BJ (cell line): ENCODE measurements at regions not wholly inside any gene's neighbourhood (a gene's known extent, or its start where the extent isn't known, plus 50 kb on each side); places are given as distances from the start of the nearest gene placed in this dataset.

Experiments
- CTCF ChIA-PET: fragments of 350-600 bp; formaldehyde crosslinking; extraction: SDS; loops from one replicate; lab custom pipeline; 2021; ENCODE audit warnings: antibody characterized with exemption, inconsistent platforms; lab: Yijun Ruan, JAX
- POLR2A ChIA-PET: fragments of 300-600 bp; sonication (Branson Sonifier 250); formaldehyde crosslinking; extraction: SDS; loops from one replicate; lab custom pipeline; 2021; ENCODE audit warnings: antibody characterized with exemption; lab: Charles Lee
- DNase-seq: peaks from one replicate; pipeline ENCODE4 v3.0.0-alpha.2; 2011; ENCODE audit warnings: low read depth
- H3K27me3 ChIP-seq: 2 replicates; pipeline ENCODE4 v1.6.0; 2011; ENCODE audit warnings: low read length; ENCODE audit not compliant: control insufficient read depth, insufficient read depth
- H3K36me3 ChIP-seq: 2 replicates; pipeline ENCODE4 v1.5.1; 2011; ENCODE audit warnings: low read length; ENCODE audit not compliant: control insufficient read depth, insufficient read depth
- H3K4me3 ChIP-seq: 2 replicates; pipeline ENCODE4 v1.5.1; 2011; ENCODE audit warnings: low read depth, mild to moderate bottlenecking, control low read depth, low read length
- TF ChIP-seq, protein P1 (sequence below): IDR thresholded peaks from 2 replicates; pipeline ENCODE4 v1.5.1; 2011; ENCODE audit warnings: low read depth, mild to moderate bottlenecking, control low read depth, inconsistent platforms, low read length, moderate library complexity; ENCODE audit not compliant: insufficient read depth

DNA sequence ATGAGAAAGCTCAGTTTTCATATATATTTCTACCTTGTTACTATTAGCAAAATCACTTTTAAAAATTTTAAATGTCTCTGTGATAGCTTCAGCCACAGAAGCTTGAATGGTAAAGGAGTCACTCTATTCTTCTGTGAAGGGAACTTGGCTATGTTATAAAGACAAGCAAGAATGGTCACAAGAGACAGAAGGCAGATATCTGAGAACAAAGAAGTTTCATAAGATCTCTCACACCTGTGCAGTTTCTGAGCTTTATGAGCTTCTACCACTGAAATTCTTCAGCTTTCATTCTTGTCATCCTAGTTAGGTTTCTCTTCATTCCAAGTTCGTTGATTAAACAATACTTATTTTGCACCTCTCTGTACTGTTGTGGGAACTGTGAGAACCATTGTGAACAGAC, 853.4 kb downstream of the IGSF11 start:
- no peak overlapping the region for H3K4me3 ChIP-seq
- TF ChIP-seq, protein P1, sequence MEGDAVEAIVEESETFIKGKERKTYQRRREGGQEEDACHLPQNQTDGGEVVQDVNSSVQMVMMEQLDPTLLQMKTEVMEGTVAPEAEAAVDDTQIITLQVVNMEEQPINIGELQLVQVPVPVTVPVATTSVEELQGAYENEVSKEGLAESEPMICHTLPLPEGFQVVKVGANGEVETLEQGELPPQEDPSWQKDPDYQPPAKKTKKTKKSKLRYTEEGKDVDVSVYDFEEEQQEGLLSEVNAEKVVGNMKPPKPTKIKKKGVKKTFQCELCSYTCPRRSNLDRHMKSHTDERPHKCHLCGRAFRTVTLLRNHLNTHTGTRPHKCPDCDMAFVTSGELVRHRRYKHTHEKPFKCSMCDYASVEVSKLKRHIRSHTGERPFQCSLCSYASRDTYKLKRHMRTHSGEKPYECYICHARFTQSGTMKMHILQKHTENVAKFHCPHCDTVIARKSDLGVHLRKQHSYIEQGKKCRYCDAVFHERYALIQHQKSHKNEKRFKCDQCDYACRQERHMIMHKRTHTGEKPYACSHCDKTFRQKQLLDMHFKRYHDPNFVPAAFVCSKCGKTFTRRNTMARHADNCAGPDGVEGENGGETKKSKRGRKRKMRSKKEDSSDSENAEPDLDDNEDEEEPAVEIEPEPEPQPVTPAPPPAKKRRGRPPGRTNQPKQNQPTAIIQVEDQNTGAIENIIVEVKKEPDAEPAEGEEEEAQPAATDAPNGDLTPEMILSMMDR = no peak
- no peak for DNase-seq
- no peaks in the 10 kb centered on the region for H3K36me3 ChIP-seq
- ChIA-PET CTCF (no interaction called here), POLR2A (no interaction called here)
- H3K27me3 ChIP-seq = no peaks in the 10 kb centered on the region

DNA sequence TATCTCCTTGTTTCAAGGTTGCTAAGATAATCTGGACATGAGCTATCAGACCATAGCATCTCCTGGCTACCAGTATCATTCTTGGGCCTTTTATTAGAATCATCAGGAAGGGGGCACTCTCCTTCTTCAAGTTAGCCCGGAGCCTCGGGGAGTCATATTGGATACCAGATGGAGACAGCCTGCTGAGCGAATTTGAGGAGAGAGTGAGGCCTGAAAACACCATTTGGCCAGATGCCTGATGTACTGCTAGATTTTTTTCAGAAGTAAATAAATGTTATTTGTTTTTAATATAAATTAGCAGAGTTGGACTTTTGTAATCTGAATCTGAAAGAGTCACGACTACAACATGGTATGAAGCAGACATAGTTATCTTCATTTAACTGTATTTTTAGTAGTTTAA, 848.6 kb downstream of the IGSF11 start:
- H3K36me3 ChIP-seq = no peaks in the 10 kb centered on the region
- H3K4me3 ChIP-seq = no peak overlapping the region
- CTCF ChIA-PET = no interaction called here
- POLR2A ChIA-PET = no interaction called here
- H3K27me3 ChIP-seq = no peaks in the 10 kb centered on the region
- no peak for DNase-seq
- TF ChIP-seq, protein P1 = no peak

DNA sequence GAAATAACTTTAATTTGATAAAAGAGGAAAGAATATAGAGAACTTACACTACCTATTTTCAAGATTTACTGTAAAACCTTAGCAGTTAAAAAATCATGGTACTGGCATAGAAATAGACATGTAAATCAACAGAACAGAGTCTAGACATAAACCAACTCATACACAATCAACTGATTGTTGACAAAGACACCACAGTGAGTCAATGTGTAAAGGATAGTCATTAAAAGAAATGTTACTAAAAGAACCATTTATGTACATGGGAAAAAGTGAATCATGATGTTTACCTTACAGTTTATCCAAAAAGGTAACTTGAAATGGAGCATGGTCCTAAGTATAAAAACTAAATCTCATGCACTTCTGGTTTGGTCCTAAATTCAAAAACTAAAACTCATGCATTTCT, 847.4 kb downstream of the IGSF11 start:
- Histone ChIP-seq H3K27me3 (no peaks in the 10 kb centered on the region), H3K36me3 (no peaks in the 10 kb centered on the region), H3K4me3 (no peak overlapping the region)
- DNase-seq = no peak
- POLR2A ChIA-PET = no interaction called here
- TF ChIP-seq, protein P1 = no peak
- CTCF ChIA-PET = interaction anchor here (0.6 kb wide), 1 partner anchor 1388 kb away, joined by 5 read pairs; no protein-coding TSS in a partner anchor

DNA sequence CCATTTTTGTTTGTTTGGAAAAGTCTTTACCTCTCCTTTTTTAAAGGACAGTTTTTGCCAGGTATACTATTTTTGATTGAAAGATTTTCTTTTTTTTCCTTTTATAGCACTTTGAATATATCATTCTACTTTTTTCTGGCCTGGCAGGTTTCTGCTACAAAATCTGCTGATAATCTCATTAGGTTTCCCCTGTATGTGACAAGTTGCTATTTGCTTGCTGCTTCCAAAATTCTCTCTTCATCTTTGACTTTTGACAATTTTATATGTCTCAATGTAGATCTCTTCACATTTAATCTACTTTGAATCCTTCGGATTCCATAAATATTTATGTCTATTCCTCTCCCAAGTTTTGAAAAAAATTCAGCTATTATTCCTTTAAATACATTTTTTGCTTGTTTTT, 838.5 kb downstream of the IGSF11 start:
- Histone ChIP-seq H3K36me3 (no peaks in the 10 kb centered on the region), H3K27me3 (no peaks in the 10 kb centered on the region), H3K4me3 (no peak overlapping the region)
- POLR2A ChIA-PET = no interaction called here
- TF ChIP-seq, protein P1 = no peak
- no peak for DNase-seq
- CTCF ChIA-PET = no interaction called here

DNA sequence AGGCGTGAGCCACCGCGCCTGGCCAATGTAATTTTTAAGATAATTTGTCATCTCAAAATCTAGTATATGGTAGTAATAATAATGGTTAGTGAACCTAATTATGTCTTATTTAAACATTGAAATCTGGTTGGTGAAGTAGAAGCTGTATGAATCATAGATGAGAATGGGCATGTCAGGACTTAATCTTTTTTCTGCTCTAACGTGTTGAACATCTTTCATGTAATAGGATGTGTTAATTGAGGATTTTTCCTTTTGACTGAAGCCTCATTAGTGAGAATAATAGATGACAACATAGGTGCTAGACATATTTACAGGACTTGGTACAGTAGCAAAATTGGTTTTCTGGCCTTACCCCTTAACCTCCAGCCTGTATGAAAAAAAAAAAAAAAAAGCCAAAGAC, 835.6 kb downstream of the IGSF11 start:
- TF ChIP-seq, protein P1 = no peak
- ChIA-PET CTCF (no interaction called here), POLR2A (no interaction called here)
- Histone ChIP-seq H3K36me3 (no peaks in the 10 kb centered on the region), H3K4me3 (no peak overlapping the region), H3K27me3 (no peaks in the 10 kb centered on the region)
- no peak for DNase-seq
